ENCODE measurements at regions not wholly inside any gene's neighbourhood (a gene's known extent, or its start where the extent isn't known, plus 50 kb on each side); places are given as distances from the start of the nearest gene placed in this dataset.
"Not testable (repeated sequence)": the region's sequence is repeated elsewhere in the genome, so short reads cannot be mapped to it uniquely, and the experiment has no call there.

DNA sequence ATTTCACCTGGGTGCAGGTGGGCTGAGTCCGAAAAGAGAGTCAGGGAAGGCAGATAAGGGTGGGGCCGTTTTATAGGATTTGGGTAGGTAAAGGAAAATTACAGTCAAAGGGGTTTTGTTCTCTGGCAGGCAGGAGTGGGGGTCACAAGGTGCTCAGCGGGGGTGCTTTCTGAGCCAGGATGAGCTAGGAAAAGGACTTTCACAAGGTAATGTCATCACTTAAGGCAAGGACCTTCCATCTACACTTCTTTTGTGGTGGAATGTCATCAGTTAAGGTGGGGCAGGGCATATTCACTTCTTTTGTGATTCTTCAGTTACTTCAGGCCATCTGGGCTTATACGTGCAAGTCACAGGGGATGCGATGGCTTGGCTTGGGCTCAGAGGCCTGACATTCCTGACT is 68.6 kb upstream of the ARG1 start:
- not testable (repeated sequence) for DNase-seq (ENCODE audit: low read depth)

DNA sequence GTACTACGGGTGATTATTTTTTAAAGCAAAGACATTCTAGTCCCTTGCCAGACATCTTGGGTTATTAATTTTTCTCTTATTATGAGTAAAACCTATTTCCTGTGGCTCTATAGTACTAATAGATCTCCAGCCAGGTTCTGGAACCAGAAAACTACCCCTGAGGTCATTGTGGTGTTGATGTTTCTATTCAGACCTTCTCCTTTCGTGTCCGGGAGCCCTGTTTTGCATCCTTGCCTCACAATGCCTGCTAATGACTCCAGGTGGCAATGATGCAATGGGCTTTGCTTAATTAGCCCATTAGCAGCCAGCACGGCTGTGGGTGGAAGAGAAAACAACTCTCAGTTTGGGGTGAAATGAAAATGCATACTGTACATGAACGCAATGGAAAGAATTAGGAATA is 62.9 kb upstream of the ARG1 start:
- no peak for DNase-seq (ENCODE audit: low read depth)

DNA sequence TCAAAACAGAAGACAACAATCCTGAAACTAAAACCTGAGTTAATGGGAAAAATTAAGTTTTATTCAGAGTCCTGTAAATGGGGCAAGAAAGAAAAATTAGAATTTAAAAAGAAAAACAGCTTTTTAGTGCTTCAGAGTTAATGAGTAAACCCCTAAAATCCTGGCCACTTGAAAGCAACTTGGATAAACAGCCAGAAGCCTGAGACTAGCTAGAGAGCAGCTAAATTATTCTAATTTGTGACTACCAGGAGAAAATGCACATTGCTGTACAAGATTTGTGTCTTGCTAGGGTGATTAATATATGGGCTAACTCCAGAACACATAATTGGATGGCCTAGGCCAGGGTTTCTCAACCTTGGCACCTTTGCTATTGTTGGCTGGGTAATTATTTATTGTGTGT is 62.4 kb upstream of the ARG1 start:
- no peak for DNase-seq (ENCODE audit: low read depth)

DNA sequence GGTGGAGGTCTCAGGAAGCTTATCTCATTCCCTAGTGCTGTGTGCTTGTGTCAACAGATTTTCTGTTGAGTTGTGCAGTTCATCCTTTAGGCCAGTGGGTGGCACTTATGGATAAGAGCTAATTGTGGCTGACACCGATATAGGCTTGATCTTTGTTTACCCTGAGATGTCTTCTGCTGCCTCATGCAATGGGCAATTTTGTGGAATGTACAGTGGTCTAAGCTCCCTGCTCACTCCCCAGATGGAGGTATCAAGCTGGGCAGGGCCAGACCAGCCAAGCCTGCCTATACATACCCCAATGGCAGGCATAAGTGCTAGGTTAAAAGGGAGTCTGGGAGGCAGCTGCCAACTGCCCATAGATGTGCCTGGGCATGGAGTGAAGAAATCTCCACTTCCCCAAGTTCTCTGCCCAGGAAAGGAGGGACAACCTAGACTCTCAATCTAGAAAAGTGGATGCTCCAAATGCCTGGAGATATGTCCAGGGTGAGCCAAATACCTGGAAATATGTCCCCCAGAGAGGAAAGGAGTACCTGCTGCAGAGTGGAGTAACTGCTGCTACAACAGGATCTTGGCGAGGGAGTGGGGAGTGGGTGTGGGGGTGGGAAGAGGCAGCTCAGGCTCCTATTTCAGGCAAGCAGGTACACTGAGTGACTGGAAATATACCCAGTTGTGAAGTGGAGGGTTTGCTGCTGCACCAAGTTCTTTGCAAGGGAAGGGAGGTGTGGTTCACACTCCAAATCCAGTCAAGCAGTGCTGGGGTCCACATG is 53.2 kb upstream of the ARG1 start:
- DNase-seq (ENCODE audit: low read depth), result peak; percentile 57
